ENCODE measurements at regions not wholly inside any gene's neighbourhood (a gene's known extent, or its start where the extent isn't known, plus 50 kb on each side); places are given as distances from the start of the nearest gene placed in this dataset.

GRCh38 chr15:101544613-101544945 lies 55.1 kb upstream of the PCSK6 start:
- DNase-seq (ENCODE audit: low spot score), result no peak
- in situ Hi-C loops (cut with MboI; ENCODE audit: low pct_unique_long_range_greater_than_20kb, low sequenced_read_pairs, unreplicated experiment), result no loop called here
- TF ChIP-seq CTCF (IDR thresholded peaks at IDR 0.05; ENCODE audit: extremely low read depth, insufficient read depth, missing control alignments), result no peak

GRCh38 chr15:101543926-101544612 lies 54.6 kb upstream of the PCSK6 start:
- in situ Hi-C loops (cut with MboI; ENCODE audit: low pct_unique_long_range_greater_than_20kb, low sequenced_read_pairs, unreplicated experiment), result no loop called here
- no peak for TF ChIP-seq CTCF (IDR thresholded peaks at IDR 0.05; ENCODE audit: extremely low read depth, insufficient read depth, missing control alignments)
- DNase-seq (ENCODE audit: low spot score), result no peak

GRCh38 chr15:101543431-101543830 lies 53.9 kb upstream of the PCSK6 start:
- in situ Hi-C loops (cut with MboI; ENCODE audit: low pct_unique_long_range_greater_than_20kb, low sequenced_read_pairs, unreplicated experiment), result no loop called here
- no peak for TF ChIP-seq CTCF (IDR thresholded peaks at IDR 0.05; ENCODE audit: extremely low read depth, insufficient read depth, missing control alignments)
- no peak for DNase-seq (ENCODE audit: low spot score)

GRCh38 chr15:101543026-101543390 lies 53.5 kb upstream of the PCSK6 start:
- in situ Hi-C loops (cut with MboI; ENCODE audit: low pct_unique_long_range_greater_than_20kb, low sequenced_read_pairs, unreplicated experiment), result no loop called here

GRCh38 chr15:101542306-101543025 lies 53.0 kb upstream of the PCSK6 start:
- DNase-seq (ENCODE audit: low spot score), result no peak
- in situ Hi-C loops (cut with MboI; ENCODE audit: low pct_unique_long_range_greater_than_20kb, low sequenced_read_pairs, unreplicated experiment), result no loop called here
- no peak for TF ChIP-seq CTCF (IDR thresholded peaks at IDR 0.05; ENCODE audit: extremely low read depth, insufficient read depth, missing control alignments)

More at GRCh38 chr15:101543026-101543390, 53.5 kb upstream of the PCSK6 start:
- no peak for DNase-seq (ENCODE audit: low spot score)
- no peak for TF ChIP-seq CTCF (IDR thresholded peaks at IDR 0.05; ENCODE audit: extremely low read depth, insufficient read depth, missing control alignments)

- in situ Hi-C loops (cut with MboI; ENCODE audit: low pct_unique_long_range_greater_than_20kb, low sequenced_read_pairs, unreplicated experiment), result no loop called here
- no peak for DNase-seq (ENCODE audit: low spot score)
- TF ChIP-seq CTCF (IDR thresholded peaks at IDR 0.05; ENCODE audit: extremely low read depth, insufficient read depth, missing control alignments), result no peak
These were observed 52.2 kb upstream of the PCSK6 start for GRCh38 chr15:101541501-101542292.

Measured in GM13977 (cell line).